Activated T-helper 1 cell treated with anti-CD3 and anti-CD28 coated beads, Interleukin-12 subunit alpha, Interleukin-12 subunit beta, Interleukin-2, Interleukin-4 antibody, amounts not matched to agents 30 ng/mL and 10 ng/mL and 1 ng/mL, durations not matched to agents 14 hours and 24 hours and 36 hours (primary cell): ENCODE measurements at regions not wholly inside any gene's neighbourhood (a gene's known extent, or its start where the extent isn't known, plus 50 kb on each side); places are given as distances from the start of the nearest gene placed in this dataset.

Source experiments
- DNase-seq: peaks from one replicate; pipeline ENCODE4 v3.0.0; 2021; ENCODE audit warnings: low spot score
- H3K27ac Mint-ChIP-seq: one replicate; pipeline ENCODE4 v1.8.0; 2021; ENCODE audit warnings: mild to moderate bottlenecking, mixed read lengths
- H3K27me3 Mint-ChIP-seq: one replicate; pipeline ENCODE4 v1.8.0; 2022; ENCODE audit warnings: mild to moderate bottlenecking, moderate library complexity, mixed read lengths; ENCODE audit not compliant: insufficient read depth
- H3K36me3 Mint-ChIP-seq: one replicate; pipeline ENCODE4 v1.8.0; 2021; ENCODE audit warnings: low read depth, mixed read lengths
- H3K4me1 Mint-ChIP-seq: one replicate; pipeline ENCODE4 v1.8.0; 2021; ENCODE audit warnings: low read depth, mixed read lengths
- H3K4me3 Mint-ChIP-seq: one replicate; pipeline ENCODE4 v1.8.0; 2021; ENCODE audit warnings: mild to moderate bottlenecking, moderate library complexity, mixed read lengths
- H3K9me3 Mint-ChIP-seq: one replicate; pipeline ENCODE4 v1.8.0; 2021; ENCODE audit warnings: mixed read lengths
- intact Hi-C: fragments of 100-400 bp; cut with micrococcal nuclease; formaldehyde crosslinking; loops from one replicate; pipeline ENCODE4 v1.15.1; 2024

- intact Hi-C loops, result no loop called here
- DNase-seq, result no peak
- H3K9me3 Mint-ChIP-seq, result peaks cover 14% of the 10 kb centered on the region
- peaks cover 17% of the 10 kb centered on the region for H3K27me3 Mint-ChIP-seq
- H3K36me3 Mint-ChIP-seq, result peaks cover 7% of the 10 kb centered on the region
- no peak overlapping the region for H3K27ac Mint-ChIP-seq
- no peak overlapping the region for H3K4me3 Mint-ChIP-seq
- H3K4me1 Mint-ChIP-seq, result peaks cover 16% of the 10 kb centered on the region
Measured at GRCh38 chr10:113967126-113967525, 76.5 kb upstream of the ADRB1 start.

GRCh38 chr10:113970641-113971040, 73.0 kb upstream of the ADRB1 start:
- no peak for DNase-seq
- Mint-ChIP-seq H3K36me3 (peaks cover 7% of the 10 kb centered on the region), H3K4me1 (peaks cover 10% of the 10 kb centered on the region), H3K27me3 (peaks cover 33% of the 10 kb centered on the region), H3K9me3 (peaks cover 17% of the 10 kb centered on the region), H3K27ac (no peak overlapping the region), H3K4me3 (no peak overlapping the region)
- intact Hi-C loops, result loop anchor here (1.0 kb wide), 1 partner anchor 9 kb away; no protein-coding TSS in a partner anchor

DNA sequence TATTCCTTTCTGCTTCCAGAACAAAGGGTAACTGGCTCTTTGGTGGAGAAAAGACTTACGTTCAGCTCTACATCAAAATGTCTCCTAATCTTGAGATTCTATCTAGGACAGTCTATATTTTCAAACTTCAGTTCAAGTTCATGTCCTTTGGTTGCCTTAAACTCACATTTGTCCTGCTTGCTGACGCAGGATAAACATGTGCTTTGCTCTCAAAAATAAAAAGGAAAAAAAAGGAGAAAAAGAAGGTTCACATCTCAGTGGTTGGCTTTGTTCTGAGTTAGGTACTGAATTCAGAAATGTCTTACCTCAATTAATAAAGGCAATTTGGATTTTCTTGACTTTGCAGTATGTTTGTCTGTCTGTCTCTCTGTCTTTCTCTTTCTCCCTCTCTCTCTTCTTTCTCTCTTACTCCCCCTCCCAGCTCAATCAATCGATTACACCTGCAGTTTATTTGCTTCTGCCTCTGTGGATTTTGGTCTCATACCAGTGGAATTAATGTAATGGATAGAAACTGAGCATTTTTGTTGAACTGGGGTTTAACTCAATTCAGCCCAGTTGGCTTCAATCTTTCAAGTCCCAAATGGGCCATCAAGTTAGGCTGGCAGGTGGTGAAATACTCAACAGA, 72.2 kb upstream of the ADRB1 start:
- no peak overlapping the region for H3K4me3 Mint-ChIP-seq
- H3K9me3 Mint-ChIP-seq, result peaks cover 17% of the 10 kb centered on the region
- intact Hi-C loops, result no loop called here
- peaks cover 10% of the 10 kb centered on the region for H3K4me1 Mint-ChIP-seq
- peaks cover 7% of the 10 kb centered on the region for H3K36me3 Mint-ChIP-seq
- H3K27ac Mint-ChIP-seq, result no peak overlapping the region
- H3K27me3 Mint-ChIP-seq, result peaks cover 41% of the 10 kb centered on the region
- DNase-seq, result no peak

DNA sequence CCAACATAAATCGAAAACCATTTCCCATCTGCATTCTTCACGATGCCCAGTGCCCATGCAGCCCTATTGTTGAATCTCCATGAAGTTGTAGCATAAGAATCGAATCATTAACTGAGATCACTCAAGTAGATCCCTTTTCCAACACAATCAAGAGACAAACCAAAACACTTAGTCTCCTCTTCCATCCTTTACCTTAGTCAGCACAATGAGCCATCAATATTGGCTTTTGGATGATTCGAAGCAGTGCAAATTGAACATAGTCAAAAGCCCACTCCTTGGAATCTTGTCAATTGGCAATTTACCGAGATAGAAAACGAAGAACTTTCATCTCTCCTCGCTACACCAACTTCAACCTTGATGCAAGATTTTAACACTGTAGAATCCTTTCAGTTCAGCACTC, 66.5 kb upstream of the ADRB1 start:
- intact Hi-C loops, result no loop called here
- peaks cover 4% of the 10 kb centered on the region for H3K9me3 Mint-ChIP-seq
- H3K36me3 Mint-ChIP-seq, result no peaks in the 10 kb centered on the region
- peaks cover 44% of the 10 kb centered on the region for H3K27me3 Mint-ChIP-seq
- no peak for DNase-seq
- no peaks in the 10 kb centered on the region for H3K4me1 Mint-ChIP-seq
- no peak overlapping the region for H3K27ac Mint-ChIP-seq
- H3K4me3 Mint-ChIP-seq, result no peak overlapping the region

DNA sequence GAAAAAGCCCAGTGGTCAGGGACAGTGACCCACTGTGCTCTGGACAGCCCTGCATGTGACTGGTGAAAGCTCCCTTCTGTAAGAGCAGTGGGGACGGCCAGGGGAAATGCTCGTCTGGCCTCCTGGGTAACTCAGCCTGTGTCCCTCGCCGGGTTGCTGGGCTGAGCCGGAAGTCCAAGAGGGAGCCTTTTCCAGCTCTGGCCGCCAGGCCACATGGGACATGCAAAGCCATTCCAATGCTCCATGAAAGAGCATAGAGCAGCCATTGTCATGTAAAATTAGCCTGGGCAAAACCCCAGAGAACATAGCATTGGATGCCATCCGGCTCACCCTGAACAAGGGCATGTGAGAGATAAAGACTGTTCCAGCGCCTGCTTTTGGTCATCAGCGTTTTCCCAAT, 64.9 kb upstream of the ADRB1 start:
- Mint-ChIP-seq H3K4me1 (peaks cover 7% of the 10 kb centered on the region), H3K36me3 (no peaks in the 10 kb centered on the region), H3K4me3 (no peak overlapping the region), H3K27me3 (peaks cover 33% of the 10 kb centered on the region), H3K27ac (no peak overlapping the region), H3K9me3 (peaks cover 4% of the 10 kb centered on the region)
- no peak for DNase-seq
- intact Hi-C loops, result no loop called here

GRCh38 chr10:113979409-113979808, 64.3 kb upstream of the ADRB1 start:
- intact Hi-C loops, result no loop called here
- peaks cover 10% of the 10 kb centered on the region for H3K4me1 Mint-ChIP-seq

GRCh38 chr10:113980408-113981087, 63.1 kb upstream of the ADRB1 start:
- peaks cover 37% of the 10 kb centered on the region for H3K27me3 Mint-ChIP-seq
- no peak overlapping the region for H3K4me3 Mint-ChIP-seq
- no peaks in the 10 kb centered on the region for H3K36me3 Mint-ChIP-seq
- H3K4me1 Mint-ChIP-seq, result peaks cover 10% of the 10 kb centered on the region
- intact Hi-C loops, result no loop called here
- DNase-seq, result no peak
- no peak overlapping the region for H3K27ac Mint-ChIP-seq
- H3K9me3 Mint-ChIP-seq, result no peaks in the 10 kb centered on the region

More at GRCh38 chr10:113979409-113979808, 64.3 kb upstream of the ADRB1 start:
- no peak for DNase-seq
- H3K4me3 Mint-ChIP-seq, result no peak overlapping the region
- no peak overlapping the region for H3K27ac Mint-ChIP-seq
- H3K27me3 Mint-ChIP-seq, result peaks cover 31% of the 10 kb centered on the region
- no peaks in the 10 kb centered on the region for H3K36me3 Mint-ChIP-seq
- H3K9me3 Mint-ChIP-seq, result peaks cover 4% of the 10 kb centered on the region

DNA sequence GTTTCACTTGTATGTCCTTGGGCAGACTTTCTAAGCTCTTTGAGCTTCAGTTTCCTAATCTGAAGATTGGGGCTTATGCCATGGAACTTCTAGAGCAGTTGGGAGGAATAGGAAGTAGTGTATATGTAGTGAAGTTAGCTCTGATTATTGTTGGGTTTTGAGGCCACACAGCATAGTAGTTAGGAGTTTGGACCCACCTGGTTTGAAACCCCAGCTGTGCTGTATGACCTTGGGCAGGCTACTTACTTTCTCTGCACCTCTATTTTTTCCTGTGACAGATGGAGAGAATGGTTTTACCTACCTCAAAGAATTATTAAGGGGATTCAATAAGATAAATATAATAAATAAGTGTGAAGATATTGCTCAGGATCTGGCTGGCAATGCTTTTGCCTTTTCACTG, 61.4 kb upstream of the ADRB1 start:
- no peaks in the 10 kb centered on the region for H3K36me3 Mint-ChIP-seq
- H3K9me3 Mint-ChIP-seq, result peaks cover 7% of the 10 kb centered on the region
- intact Hi-C loops, result no loop called here
- H3K4me3 Mint-ChIP-seq, result no peak overlapping the region
- H3K4me1 Mint-ChIP-seq, result peaks cover 10% of the 10 kb centered on the region
- H3K27me3 Mint-ChIP-seq, result peaks cover 32% of the 10 kb centered on the region
- DNase-seq, result no peak
- H3K27ac Mint-ChIP-seq, result no peak overlapping the region

DNA sequence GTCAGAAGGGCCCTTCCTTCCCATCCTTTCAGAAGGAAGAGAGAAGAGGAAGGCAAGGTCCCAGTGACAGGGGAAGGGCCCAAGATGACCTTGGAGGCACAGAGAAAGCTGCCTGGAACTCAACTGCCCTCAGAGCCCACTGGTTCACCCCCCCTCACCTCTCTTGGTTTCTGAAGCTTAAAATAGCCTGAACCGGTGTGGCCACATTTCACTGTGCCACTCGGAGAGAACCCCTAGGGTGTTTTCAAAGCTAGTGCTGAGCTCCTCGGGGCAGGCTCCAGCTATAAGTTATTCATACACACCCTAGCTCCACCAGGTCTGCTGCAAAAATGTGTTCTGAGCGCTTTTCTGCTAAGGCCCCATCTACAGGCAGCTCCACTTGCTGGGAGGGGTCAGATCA, 60.9 kb upstream of the ADRB1 start:
- intact Hi-C loops, result no loop called here
- Mint-ChIP-seq H3K27ac (no peak overlapping the region), H3K36me3 (no peaks in the 10 kb centered on the region), H3K27me3 (peaks cover 36% of the 10 kb centered on the region), H3K4me3 (no peak overlapping the region), H3K9me3 (peaks cover 11% of the 10 kb centered on the region), H3K4me1 (peaks cover 14% of the 10 kb centered on the region)
- DNase-seq, result no peak

DNA sequence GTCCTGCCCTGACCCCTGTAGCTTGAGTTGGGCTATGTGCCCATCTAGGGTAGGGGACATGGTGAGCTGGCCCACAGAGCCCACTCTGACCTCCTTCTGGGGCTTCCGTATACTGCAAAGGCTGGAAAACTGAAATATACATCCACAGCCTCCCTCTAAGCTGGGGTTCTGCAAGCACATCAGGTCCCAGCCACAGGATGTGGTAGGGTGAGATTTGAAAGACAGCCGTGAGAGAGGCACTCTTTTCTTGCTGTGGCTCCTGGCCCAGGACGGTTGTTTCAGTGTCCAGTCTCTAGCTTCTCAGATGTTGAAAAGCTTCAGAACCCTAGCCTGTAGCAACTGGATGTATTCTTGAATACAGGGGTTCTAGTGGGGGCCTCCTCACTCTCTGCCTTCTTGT, 60.1 kb upstream of the ADRB1 start:
- H3K27me3 Mint-ChIP-seq, result peaks cover 41% of the 10 kb centered on the region
- H3K9me3 Mint-ChIP-seq, result peaks cover 17% of the 10 kb centered on the region
- peaks cover 22% of the 10 kb centered on the region for H3K4me1 Mint-ChIP-seq
- no peak for DNase-seq
- H3K36me3 Mint-ChIP-seq, result no peaks in the 10 kb centered on the region
- no peak overlapping the region for H3K4me3 Mint-ChIP-seq
- intact Hi-C loops, result no loop called here
- H3K27ac Mint-ChIP-seq, result no peak overlapping the region

DNA sequence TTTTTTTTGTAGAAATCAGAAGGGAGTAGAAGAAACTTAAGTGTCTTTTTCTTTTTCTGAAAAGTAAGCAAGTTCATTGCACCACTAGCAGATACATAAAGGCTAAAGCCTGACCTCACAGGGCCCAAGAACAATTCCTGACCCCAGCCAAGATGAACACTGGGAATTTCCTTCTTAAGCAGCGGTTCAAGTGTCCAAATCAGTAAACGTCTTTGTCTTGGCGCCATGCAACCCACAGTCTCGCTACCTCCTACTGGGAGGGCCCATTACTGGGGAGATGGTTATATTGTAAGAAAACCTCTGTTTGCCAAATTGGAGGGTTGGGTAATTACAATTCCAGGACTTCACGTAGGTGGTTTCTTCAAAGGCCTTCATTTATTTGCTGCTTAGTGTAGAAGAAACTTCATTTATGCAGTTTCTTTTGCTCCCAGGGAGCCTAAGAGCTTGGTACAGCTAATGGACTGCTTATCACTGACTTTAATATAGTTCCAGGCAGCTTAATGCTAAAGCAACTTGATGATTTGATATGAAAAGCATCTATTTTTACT, 58.3 kb upstream of the ADRB1 start:
- no peak for DNase-seq
- Mint-ChIP-seq H3K36me3 (no peaks in the 10 kb centered on the region), H3K4me1 (peaks cover 23% of the 10 kb centered on the region), H3K27me3 (peaks cover 50% of the 10 kb centered on the region), H3K27ac (no peak overlapping the region), H3K9me3 (peaks cover 17% of the 10 kb centered on the region), H3K4me3 (no peak overlapping the region)
- intact Hi-C loops, result no loop called here

GRCh38 chr10:113986316-113986715, 57.4 kb upstream of the ADRB1 start:
- peaks cover 17% of the 10 kb centered on the region for H3K9me3 Mint-ChIP-seq
- no peaks in the 10 kb centered on the region for H3K36me3 Mint-ChIP-seq
- H3K27ac Mint-ChIP-seq, result no peak overlapping the region
- no peak for DNase-seq
- no peak overlapping the region for H3K4me3 Mint-ChIP-seq
- peaks cover 23% of the 10 kb centered on the region for H3K4me1 Mint-ChIP-seq
- intact Hi-C loops, result loop anchor here (2.0 kb wide), 1 partner anchor 26 kb away; no protein-coding TSS in a partner anchor
- peaks cover 51% of the 10 kb centered on the region for H3K27me3 Mint-ChIP-seq

DNA sequence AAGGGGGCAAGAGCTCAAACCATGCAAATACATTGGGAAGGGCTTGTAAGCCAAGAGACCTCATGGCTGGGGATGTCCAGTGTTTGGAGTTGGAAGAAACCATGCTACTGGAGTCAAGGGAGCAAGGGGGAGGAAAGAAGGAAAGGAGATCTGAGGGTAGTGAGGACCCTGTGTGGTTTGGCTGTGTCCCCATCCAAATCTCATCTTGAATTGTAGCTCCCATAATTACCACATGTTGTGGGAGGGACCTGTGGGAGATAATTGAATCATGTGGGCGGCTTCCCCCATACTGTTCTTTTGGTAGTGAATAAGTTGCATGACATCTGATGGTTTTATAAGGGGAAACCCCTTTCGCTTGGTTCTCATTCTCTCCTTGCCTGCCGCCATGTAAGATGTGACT, 56.5 kb upstream of the ADRB1 start:
- Mint-ChIP-seq H3K27ac (no peak overlapping the region), H3K27me3 (peaks cover 60% of the 10 kb centered on the region), H3K9me3 (peaks cover 17% of the 10 kb centered on the region), H3K36me3 (no peaks in the 10 kb centered on the region), H3K4me3 (no peak overlapping the region), H3K4me1 (peaks cover 23% of the 10 kb centered on the region)
- no peak for DNase-seq
- intact Hi-C loops, result loop anchor here (2.0 kb wide), 1 partner anchor 26 kb away; no protein-coding TSS in a partner anchor
